ENCODE measurements at regions not wholly inside any gene's neighbourhood (a gene's known extent, or its start where the extent isn't known, plus 50 kb on each side); places are given as distances from the start of the nearest gene placed in this dataset.

GRCh38 chr2:128781166-128781565 lies 462.5 kb upstream of the HS6ST1 start:
- TF ChIP-seq POLR2A (IDR thresholded peaks at IDR 0.05; ENCODE audit: low read depth, low read length) (no peak), TAF1 (IDR thresholded peaks at IDR 0.05; ENCODE audit: low read depth, low read length) (no peak), POLR2AphosphoS5 (IDR thresholded peaks at IDR 0.05; ENCODE audit: low read depth, low read length) (no peak), SPI1 (IDR thresholded peaks at IDR 0.05; ENCODE audit: low read depth, low read length) (no peak)
